H9 (cell line): ENCODE measurements at regions not wholly inside any gene's neighbourhood (a gene's known extent, or its start where the extent isn't known, plus 50 kb on each side); places are given as distances from the start of the nearest gene placed in this dataset.

Experiments used
- DNase-seq: peaks from one replicate; pipeline ENCODE4 v3.0.0-alpha.2; 2017
- H2AFZ ChIP-seq: one replicate; pipeline ENCODE4 v1.6.1; 2013; ENCODE audit warnings: mild to moderate bottlenecking, low read length, control low read depth, moderate library complexity
- H2AK5ac ChIP-seq: 2 replicates; pipeline ENCODE4 v1.6.1; 2013; ENCODE audit warnings: low read length, control low read depth, mixed read lengths; ENCODE audit not compliant: insufficient read length
- H2BK120ac ChIP-seq: one replicate; pipeline ENCODE4 v1.6.1; 2013; ENCODE audit warnings: low read depth, mild to moderate bottlenecking, low read length, control low read depth, inconsistent platforms; ENCODE audit not compliant: poor library complexity, severe bottlenecking
- H2BK12ac ChIP-seq: 2 replicates; pipeline ENCODE4 v1.6.1; 2013; ENCODE audit warnings: low read length, control low read depth, mixed read lengths, low read depth; ENCODE audit not compliant: insufficient read length
- H2BK15ac ChIP-seq: 2 replicates; pipeline ENCODE4 v1.6.1; 2013; ENCODE audit warnings: low read depth, low read length, control low read depth
- H2BK20ac ChIP-seq: one replicate; pipeline ENCODE4 v1.6.1; 2013; ENCODE audit warnings: low read depth, mild to moderate bottlenecking, low read length, control low read depth, inconsistent platforms; ENCODE audit not compliant: poor library complexity, severe bottlenecking
- H2BK5ac ChIP-seq: 2 replicates; pipeline ENCODE4 v1.6.1; 2013; ENCODE audit warnings: low read length, control low read depth, mixed read lengths; ENCODE audit not compliant: insufficient read length
- H3K14ac ChIP-seq: 2 replicates; pipeline ENCODE4 v1.6.1; 2013; ENCODE audit warnings: low read length, control low read depth; ENCODE audit not compliant: insufficient read depth
- H3K18ac ChIP-seq: 2 replicates; pipeline ENCODE4 v1.6.1; 2013; ENCODE audit warnings: low read depth, mild to moderate bottlenecking, mixed read lengths, low read length, control low read depth; ENCODE audit not compliant: insufficient read length
- H3K23ac ChIP-seq: 2 replicates; pipeline ENCODE4 v1.6.1; 2013; ENCODE audit warnings: low read length, control low read depth, mixed read lengths, low read depth; ENCODE audit not compliant: insufficient read length
- H3K23me2 ChIP-seq: 2 replicates; pipeline ENCODE4 v1.6.1; 2013; ENCODE audit warnings: low read depth, mild to moderate bottlenecking, mixed read lengths, low read length, control low read depth; ENCODE audit not compliant: insufficient read length, poor library complexity, severe bottlenecking
- H3K27ac ChIP-seq: 2 replicates; pipeline ENCODE4 v1.5.1; 2013; ENCODE audit warnings: low read length, control low read depth, mixed read lengths, low read depth; ENCODE audit not compliant: insufficient read length
- H3K27me3 ChIP-seq: 2 replicates; pipeline ENCODE4 v1.6.1; 2013; ENCODE audit warnings: low read length, control low read depth, inconsistent platforms; ENCODE audit not compliant: insufficient read depth
- H3K4ac ChIP-seq: 2 replicates; pipeline ENCODE4 v1.6.1; 2013; ENCODE audit warnings: low read depth, mild to moderate bottlenecking, control low read depth, inconsistent platforms, low read length, moderate library complexity
- H3K4me1 ChIP-seq: 2 replicates; pipeline ENCODE4 v1.6.1; 2013; ENCODE audit warnings: low read length, control low read depth, inconsistent platforms; ENCODE audit not compliant: insufficient read depth
- H3K4me2 ChIP-seq: 2 replicates; pipeline ENCODE4 v1.6.1; 2013; ENCODE audit warnings: low read length, control low read depth, mixed read lengths; ENCODE audit not compliant: insufficient read length, insufficient read depth
- H3K56ac ChIP-seq: 2 replicates; pipeline ENCODE4 v1.6.1; 2013; ENCODE audit warnings: low read depth, mild to moderate bottlenecking, mixed read lengths, low read length, control low read depth; ENCODE audit not compliant: insufficient read length
- H3K79me1 ChIP-seq: 2 replicates; pipeline ENCODE4 v1.6.1; 2013; ENCODE audit warnings: low read depth, mild to moderate bottlenecking, moderate library complexity, low read length, control low read depth, inconsistent platforms; ENCODE audit not compliant: insufficient read depth, poor library complexity, severe bottlenecking
- H3K79me2 ChIP-seq: 2 replicates; pipeline ENCODE4 v1.6.1; 2013; ENCODE audit warnings: low read length, control low read depth, inconsistent platforms; ENCODE audit not compliant: insufficient read depth
- H3K9ac ChIP-seq: 2 replicates; pipeline ENCODE4 v1.6.1; 2013; ENCODE audit warnings: low read length, control low read depth, mixed read lengths; ENCODE audit not compliant: insufficient read length; ENCODE audit errors: extremely low read depth
- H3K9me3 ChIP-seq: one replicate; pipeline ENCODE4 v1.6.1; 2013; ENCODE audit warnings: low read depth, low read length, inconsistent platforms; ENCODE audit not compliant: control insufficient read depth
- H3T11ph ChIP-seq: one replicate; pipeline ENCODE4 v1.6.1; 2013; ENCODE audit warnings: mild to moderate bottlenecking, low read length, control low read depth, inconsistent platforms
- H4K20me1 ChIP-seq: one replicate; pipeline ENCODE4 v1.6.1; 2013; ENCODE audit not compliant: control insufficient read depth, insufficient read length, insufficient read depth
- H4K5ac ChIP-seq: 2 replicates; pipeline ENCODE4 v1.6.1; 2013; ENCODE audit warnings: low read depth, mild to moderate bottlenecking, mixed read lengths, low read length, control low read depth; ENCODE audit not compliant: insufficient read length
- H4K8ac ChIP-seq: replicated peaks from 2 replicates; pipeline ENCODE4 v1.6.1; 2013; ENCODE audit warnings: low read length, control low read depth, mixed read lengths, low read depth; ENCODE audit not compliant: insufficient read length
- H4K91ac ChIP-seq: 2 replicates; pipeline ENCODE4 v1.6.1; 2013; ENCODE audit warnings: low read depth, mild to moderate bottlenecking, moderate library complexity, mixed read lengths, low read length, control low read depth; ENCODE audit not compliant: insufficient read length
- H3K27ac Mint-ChIP-seq, 3 experiments: 2 replicates in 2 of 3; 3 replicates in 1 of 3; pipeline ENCODE4 v1.8.0; 2020 to 2021; ENCODE audit warnings: mixed read lengths in 3 of 3, mild to moderate bottlenecking in 1 of 3, moderate library complexity in 1 of 3
- H3K27me3 Mint-ChIP-seq: 2 replicates; pipeline ENCODE4 v1.8.0; 2021; ENCODE audit warnings: low read depth, mild to moderate bottlenecking, moderate library complexity, mixed read lengths
- H3K36me3 Mint-ChIP-seq, 3 experiments: 2 replicates in 2 of 3; 3 replicates in 1 of 3; pipeline ENCODE4 v1.8.0; 2020 to 2021; ENCODE audit warnings: low read depth in 3 of 3, mixed read lengths in 3 of 3; ENCODE audit not compliant: insufficient read depth in 1 of 3
- H3K4me1 Mint-ChIP-seq, 2 experiments: 2 replicates each; pipeline ENCODE4 v1.8.0; 2020; ENCODE audit warnings: mixed read lengths in 2 of 2
- H3K4me3 Mint-ChIP-seq, 2 experiments: 2 replicates in 1 of 2; 3 replicates in 1 of 2; pipeline ENCODE4 v1.8.0; 2020 to 2021; ENCODE audit warnings: mild to moderate bottlenecking in 2 of 2, mixed read lengths in 2 of 2, moderate library complexity in 1 of 2
- H3K9me3 Mint-ChIP-seq, 2 experiments: 2 replicates in 1 of 2; 3 replicates in 1 of 2; pipeline ENCODE4 v1.8.0; 2020; ENCODE audit warnings: mild to moderate bottlenecking in 2 of 2, mixed read lengths in 2 of 2, moderate library complexity in 1 of 2
- CTCF ChIP-seq: fragments of 200-600 bp; sonication (generic); conservative IDR thresholded peaks from 3 replicates; pipeline ENCODE4 v1.8.0; 2021; ENCODE audit warnings: antibody characterized with exemption, mild to moderate bottlenecking
- WGBS: extraction: QIAGEN DNeasy Blood & Tissue Kit; methylation state at CpG from one replicate; pipeline ENCODE4 v1.1.7; 2013; ENCODE audit warnings: missing lambda C conversion rate, low lambda C conversion rate, mixed read lengths; ENCODE audit not compliant: insufficient read length; ENCODE audit errors: extremely low coverage; 5-methylcytosine and 5-hydroxymethylcytosine counted together

GRCh38 chr6:80959034-80959433, 793.4 kb downstream of the TENT5A start:
- no peak overlapping the region for H3K4me2 ChIP-seq
- no peak overlapping the region for H2BK12ac ChIP-seq
- no peak overlapping the region for H2BK15ac ChIP-seq
- H2AFZ ChIP-seq, result no peak overlapping the region
- no peak for DNase-seq
- H3K27me3 ChIP-seq, result no peaks in the 10 kb centered on the region
- TF ChIP-seq CTCF, result no peak
- Mint-ChIP-seq H3K36me3 (no peaks in the 10 kb centered on the region), H3K9me3 (no peaks in the 10 kb centered on the region), H3K4me1 (peaks cover 0 to 9% of the 10 kb centered on the region in 2 experiments; a peak in 3 of 4 replicates), H3K27ac (no peak overlapping the region), H3K27me3 (no peaks in the 10 kb centered on the region), H3K4me3 (no peak overlapping the region)
- peaks cover 2% of the 10 kb centered on the region; the same call in 1 of the 2 replicates for H3K4me1 ChIP-seq
- H3K9ac ChIP-seq, result no peak overlapping the region
- H2BK5ac ChIP-seq, result no peak overlapping the region
- H3K23me2 ChIP-seq, result no peaks in the 10 kb centered on the region
- no peak overlapping the region for H4K8ac ChIP-seq
- H3K14ac ChIP-seq, result no peak overlapping the region
- no peak overlapping the region for H3K56ac ChIP-seq
- H3K27ac ChIP-seq, result no peak overlapping the region
- H3K4ac ChIP-seq, result no peak overlapping the region
- no peak overlapping the region for H2BK20ac ChIP-seq
- no CpG with 5 or more reads among the region's 1 CpG for WGBS
- no peaks in the 10 kb centered on the region for H3K9me3 ChIP-seq
- no peak overlapping the region for H3K23ac ChIP-seq
- H2BK120ac ChIP-seq, result no peak overlapping the region
- H3K18ac ChIP-seq, result no peak overlapping the region
- H4K20me1 ChIP-seq, result no peaks in the 10 kb centered on the region
- no peak overlapping the region for H3T11ph ChIP-seq
- no peak overlapping the region for H4K91ac ChIP-seq
- H2AK5ac ChIP-seq, result no peak overlapping the region
- H3K79me1 ChIP-seq, result no peaks in the 10 kb centered on the region
- no peaks in the 10 kb centered on the region for H3K79me2 ChIP-seq
- no peak overlapping the region for H4K5ac ChIP-seq
